ENCODE measurements at regions not wholly inside any gene's neighbourhood (a gene's known extent, or its start where the extent isn't known, plus 50 kb on each side); places are given as distances from the start of the nearest gene placed in this dataset.

DNA sequence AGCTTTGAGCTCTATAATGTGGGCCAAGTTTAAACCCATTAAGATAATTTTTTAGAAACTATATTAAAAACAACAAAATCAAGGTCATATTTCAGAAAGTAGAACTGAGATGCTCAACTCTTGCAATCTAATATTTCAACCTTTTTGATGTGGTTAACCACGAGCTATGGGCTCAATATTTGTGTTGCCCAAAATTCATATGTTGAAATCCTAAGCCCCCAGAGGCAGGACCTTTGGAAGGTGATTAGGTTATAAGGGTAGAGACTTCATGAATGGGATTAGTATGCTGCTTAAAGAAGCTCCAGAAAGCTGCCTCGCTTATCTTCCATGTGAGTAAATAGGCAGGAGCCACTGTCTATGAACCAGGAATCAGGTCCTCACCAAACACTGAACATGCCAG, 284.4 kb downstream of the CRPPA start:
- no peak for DNase-seq (ENCODE audit: low spot score)

DNA sequence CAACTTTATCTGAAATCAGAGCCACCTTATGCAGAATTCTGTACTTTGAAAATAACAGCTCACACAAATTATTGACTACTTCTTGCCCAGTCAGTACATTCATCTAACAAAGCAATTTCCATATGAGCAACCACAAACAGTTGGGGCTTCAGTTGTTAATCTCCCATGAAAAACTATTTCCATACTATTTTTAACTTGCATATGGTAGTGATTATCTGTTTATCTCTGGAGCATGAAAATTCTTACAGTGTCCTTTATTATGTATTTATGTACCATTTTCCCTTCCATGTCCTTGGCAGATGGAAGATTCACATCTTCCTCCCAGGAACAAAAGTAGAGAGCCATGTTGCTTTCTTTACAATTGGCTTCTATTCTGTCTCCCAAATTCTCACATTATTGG, 285.7 kb downstream of the CRPPA start:
- no peak for DNase-seq (ENCODE audit: low spot score)

DNA sequence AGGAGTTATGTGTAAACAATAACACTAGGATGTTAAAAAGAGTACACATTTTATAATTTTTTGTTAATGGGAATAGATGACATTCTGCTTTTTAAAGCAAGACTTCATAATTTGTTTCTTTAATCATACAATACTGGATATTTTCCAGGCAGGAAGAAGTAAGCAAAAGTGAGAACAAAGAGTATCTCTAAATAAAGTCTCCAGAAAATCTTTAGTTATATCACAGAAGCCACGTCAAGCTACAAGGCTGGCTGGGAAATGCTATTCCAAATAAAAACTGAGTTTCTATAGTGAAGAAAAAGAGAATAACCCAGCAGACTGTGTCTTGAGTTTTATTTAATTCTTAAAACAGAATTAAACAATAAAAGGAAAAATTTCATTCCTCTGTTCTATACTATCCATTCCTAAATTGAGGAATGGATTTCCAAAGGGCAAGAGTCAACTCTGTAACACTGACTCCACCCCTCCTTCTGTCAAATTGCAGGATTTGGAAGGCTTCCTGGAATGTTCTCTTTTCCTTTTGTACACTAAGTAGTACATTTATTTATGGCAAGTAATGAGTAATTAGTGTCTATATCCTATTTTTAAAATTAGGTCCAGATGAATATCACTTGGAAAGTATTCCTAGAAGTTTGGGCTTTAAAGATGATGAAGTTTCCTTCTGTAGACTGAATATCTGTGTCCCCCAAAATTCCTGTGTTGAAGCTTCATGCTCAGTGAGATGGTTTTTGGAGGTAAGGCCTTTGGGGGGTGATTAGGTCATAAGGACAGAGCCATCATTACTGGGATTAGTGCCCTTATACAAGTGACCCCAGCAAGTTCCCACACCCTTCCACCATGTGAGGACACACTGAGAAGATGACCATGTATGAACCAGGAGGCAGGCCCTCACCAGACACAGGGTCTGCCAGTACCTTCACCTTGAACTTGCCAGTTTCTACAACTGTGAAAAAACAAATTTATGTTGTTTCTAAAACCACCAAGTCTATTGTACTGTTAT, 290.9 kb downstream of the CRPPA start:
- DNase-seq (ENCODE audit: low spot score), result no peak

DNA sequence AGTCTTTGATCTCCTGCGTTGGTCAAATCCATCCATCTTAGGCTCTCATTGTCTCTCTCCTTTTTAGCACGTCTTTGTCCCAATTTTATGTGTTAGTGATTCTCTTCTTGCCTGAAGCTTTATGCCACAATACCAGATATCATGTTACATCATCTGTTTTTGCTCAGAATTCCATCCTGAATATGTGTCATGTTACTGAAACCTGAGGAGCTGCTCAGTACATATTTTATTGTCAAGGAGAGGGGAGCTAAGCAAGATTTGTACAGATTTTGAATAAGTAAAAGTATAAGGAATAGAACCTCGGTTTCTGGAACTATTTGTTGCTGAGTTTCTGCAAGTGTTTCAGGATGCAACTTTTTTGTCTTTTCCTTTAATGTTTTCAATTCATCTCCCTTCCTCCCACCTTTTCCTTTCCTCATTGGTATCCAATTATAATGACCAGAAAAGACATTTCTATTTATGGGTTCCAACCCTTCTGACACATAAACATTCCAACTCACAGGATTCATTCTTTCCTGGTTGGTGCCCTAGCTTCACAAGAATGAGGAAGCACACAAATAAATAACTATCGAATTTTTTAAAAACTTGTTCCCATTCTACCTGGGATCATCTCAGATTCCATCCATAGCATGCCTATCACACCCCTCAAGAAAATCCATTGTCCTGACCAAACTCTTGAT, 291.8 kb downstream of the CRPPA start:
- DNase-seq (ENCODE audit: low spot score), result no peak

- no peak for DNase-seq (ENCODE audit: low spot score)
These were observed 298.1 kb downstream of the CRPPA start for GRCh38 chr7:16123117-16123770.

GRCh38 chr7:16121876-16122390, 299.4 kb downstream of the CRPPA start:
- DNase-seq (ENCODE audit: low spot score), result no peak

DNA sequence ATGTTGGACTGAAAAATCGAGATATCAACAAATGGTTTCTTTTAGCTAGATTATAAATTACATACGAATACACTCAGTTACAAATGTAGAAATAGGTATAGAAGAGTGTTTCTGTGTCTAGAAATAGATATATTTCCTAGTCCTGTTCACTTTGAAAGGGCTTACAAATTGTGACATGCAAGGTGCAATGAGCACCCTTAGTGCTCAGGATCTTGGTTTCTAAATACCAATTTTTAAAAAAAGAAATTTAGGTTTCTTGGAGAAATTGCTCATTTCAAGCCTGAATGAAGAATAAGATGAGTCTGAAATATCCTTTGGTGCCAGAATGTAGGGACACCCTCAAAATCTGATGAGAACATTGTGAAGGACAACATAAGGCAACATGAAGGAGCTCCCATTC, 306.0 kb downstream of the CRPPA start:
- DNase-seq (ENCODE audit: low spot score), result no peak

DNA sequence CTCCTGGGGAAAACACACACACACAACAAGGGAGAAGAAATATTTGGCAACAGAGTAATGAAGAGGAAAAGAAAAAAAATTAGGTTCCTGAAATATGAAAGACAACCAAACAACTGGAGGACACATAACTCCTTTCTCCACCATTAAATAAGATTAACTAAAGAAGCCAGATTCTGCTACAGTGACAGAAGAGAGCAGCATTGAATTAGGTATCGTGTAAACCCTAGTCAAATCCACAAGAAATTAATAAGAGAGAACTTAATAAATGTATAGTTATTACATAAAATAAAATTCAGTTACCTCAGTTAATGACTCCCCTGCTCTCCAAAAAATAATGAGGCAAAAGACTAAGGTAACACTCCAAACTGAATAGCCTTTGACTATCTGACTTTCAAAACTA, 306.7 kb downstream of the CRPPA start:
- DNase-seq (ENCODE audit: low spot score), result no peak

GRCh38 chr7:16114071-16114470, 307.3 kb downstream of the CRPPA start:
- no peak for DNase-seq (ENCODE audit: low spot score)

DNA sequence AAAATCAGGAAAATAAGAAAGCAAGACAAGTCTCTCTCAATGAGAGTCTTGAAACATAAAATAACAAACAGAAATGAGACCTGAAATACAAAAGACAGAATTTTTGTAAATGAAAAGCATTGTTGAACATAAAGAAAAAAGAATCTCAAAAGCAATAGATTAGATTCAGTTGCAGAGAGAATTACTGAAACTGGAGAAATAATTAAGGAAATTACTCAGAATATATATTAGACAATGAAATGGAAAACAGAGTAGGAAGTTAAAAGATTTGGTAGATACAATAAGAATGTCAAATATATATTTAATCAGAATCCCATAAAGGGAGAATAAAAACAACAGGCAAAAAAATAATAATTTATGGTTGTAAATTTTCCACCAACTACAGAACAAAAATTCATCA, 308.3 kb downstream of the CRPPA start:
- DNase-seq (ENCODE audit: low spot score), result no peak

- no peak for DNase-seq (ENCODE audit: low spot score)
These were observed 314.5 kb downstream of the CRPPA start for GRCh38 chr7:16106869-16107268.

DNA sequence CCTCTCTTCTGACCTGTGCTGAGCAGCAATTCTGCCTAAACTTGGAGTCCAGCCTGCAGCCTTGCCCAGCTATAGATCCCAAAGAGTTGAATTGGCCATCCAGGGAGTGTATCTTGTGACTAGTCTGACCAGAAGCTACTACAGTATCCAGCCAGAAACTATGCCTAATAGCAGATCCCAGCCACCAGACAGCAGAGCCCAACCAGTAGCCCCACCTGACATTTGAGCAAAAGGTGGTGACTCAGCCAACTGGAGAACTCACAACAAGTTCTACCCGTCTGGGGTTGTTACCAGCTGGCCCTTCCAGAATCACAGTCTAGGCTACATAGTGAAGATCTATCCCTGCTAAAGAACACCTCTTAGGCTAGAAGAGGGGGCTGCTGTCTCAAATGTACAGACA, 315.0 kb downstream of the CRPPA start:
- no peak for DNase-seq (ENCODE audit: low spot score)

DNA sequence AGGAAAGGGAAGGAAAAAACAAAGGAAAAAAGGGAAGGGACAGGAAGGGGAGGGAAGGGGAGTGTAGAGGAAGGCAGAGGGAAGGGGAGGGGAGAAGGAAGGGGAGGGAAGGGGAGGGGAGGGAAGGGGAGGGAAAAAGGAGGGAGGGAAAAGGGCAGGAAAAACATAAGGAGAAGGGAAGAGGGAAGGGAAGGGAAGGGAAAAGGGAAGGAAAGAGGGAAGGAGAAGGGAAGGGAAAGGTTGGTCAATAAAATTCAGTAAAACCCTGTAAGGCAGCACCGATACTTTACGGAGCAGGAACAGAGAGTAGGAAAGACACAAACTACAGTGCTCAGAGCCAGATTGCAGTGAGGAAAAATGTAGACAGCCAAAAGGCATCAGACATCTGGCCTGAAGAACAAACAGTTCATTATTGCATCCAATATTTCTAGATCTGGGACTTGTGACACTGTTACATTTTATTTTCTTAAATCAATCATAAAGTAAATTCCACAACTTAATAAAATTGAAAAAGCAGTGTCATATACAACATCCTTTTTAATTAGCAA, 322.0 kb downstream of the CRPPA start:
- DNase-seq (ENCODE audit: low spot score), result no peak

DNA sequence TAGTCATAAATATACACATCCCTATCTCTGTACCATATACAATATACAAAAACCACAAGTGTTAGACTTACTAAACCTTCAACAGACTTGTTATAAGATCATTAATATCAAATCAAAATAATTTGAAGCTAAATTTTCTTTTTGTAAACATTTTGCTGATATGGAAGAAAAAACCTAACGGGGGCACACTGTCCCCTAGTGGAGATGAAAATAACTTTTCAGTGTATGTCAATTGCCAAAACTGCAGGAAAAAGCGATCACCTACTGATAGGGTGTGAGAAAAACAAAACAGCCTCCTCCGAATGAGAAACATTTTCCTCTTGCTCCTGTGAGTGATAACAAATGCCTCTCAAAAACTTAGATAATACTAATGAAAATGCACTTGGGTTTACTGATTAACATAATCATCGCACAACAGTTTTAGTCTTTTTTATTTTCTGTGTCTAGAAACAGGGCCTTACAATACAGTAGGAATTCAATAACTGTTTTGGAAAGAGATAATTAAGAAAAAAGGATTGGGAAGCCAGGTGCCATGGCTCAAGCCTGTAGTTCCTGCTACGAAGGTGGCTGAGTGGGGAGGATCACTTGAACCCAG, 322.7 kb downstream of the CRPPA start:
- no peak for DNase-seq (ENCODE audit: low spot score)

GRCh38 chr7:16098058-16098457, 323.3 kb downstream of the CRPPA start:
- no peak for DNase-seq (ENCODE audit: low spot score)

GRCh38 chr7:16095171-16095950, 326.0 kb downstream of the CRPPA start:
- no peak for DNase-seq (ENCODE audit: low spot score)

DNA sequence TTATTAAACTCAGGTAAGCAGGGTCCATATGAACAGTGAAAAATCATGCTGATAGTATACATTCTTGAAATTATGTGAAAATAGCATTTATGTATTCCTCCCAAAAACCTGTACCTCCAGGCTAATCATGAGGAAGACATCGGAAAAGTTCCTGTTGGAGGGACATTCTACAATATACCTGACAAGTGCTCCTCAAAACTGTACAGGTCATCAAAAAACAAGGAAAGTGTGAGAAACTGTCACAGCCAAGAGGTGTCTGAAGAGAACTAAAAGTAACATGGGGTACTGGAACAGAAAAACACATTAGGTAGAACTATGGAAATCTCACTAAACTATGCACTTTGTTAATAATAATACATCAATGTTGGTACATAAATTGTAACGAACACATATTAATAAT, 326.7 kb downstream of the CRPPA start:
- no peak for DNase-seq (ENCODE audit: low spot score)

- no peak for DNase-seq (ENCODE audit: low spot score)
These were observed 328.6 kb downstream of the CRPPA start for GRCh38 chr7:16092711-16093110.

DNA sequence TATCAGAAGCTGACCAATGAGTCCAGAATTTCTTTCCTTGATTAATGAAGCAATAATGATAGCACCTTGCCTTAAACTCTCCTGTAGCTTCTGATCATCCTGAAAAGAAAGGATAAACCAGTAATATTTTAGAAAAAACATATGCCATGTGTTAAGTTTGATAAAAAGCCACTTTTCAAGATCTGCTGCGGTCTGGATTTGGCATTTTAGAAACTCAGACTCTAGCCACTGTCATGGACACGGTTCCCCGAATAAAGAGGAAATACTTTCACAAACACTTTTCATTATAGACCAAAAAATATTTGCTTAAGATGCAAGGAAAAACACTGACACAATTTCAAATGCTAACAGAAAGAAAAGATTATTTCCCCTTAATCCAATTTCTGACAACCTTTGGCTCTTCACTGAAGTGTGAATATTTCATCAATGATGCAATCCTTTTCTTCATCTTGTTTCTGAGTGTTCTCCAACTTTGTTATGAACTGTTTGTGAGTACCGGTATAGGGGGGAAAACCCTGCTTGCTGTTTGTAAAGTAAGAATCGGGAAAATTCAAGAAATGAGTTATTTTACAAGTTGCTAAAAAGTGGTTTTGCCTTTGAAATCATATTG, 329.5 kb downstream of the CRPPA start:
- no peak for DNase-seq (ENCODE audit: low spot score)

- DNase-seq (ENCODE audit: low spot score), result no peak
These were observed 331.5 kb downstream of the CRPPA start for GRCh38 chr7:16089801-16090200.

GRCh38 chr7:16089191-16089590, 332.1 kb downstream of the CRPPA start:
- no peak for DNase-seq (ENCODE audit: low spot score)

All from CD4-positive, alpha-beta T cell treated with Interleukin-15 for 4 hours (primary cell).